Occipital lobe (tissue), 1 donor: ENCODE measurements at regions not wholly inside any gene's neighbourhood (a gene's known extent, or its start where the extent isn't known, plus 50 kb on each side); places are given as distances from the start of the nearest gene placed in this dataset.
"Not testable (repeated sequence)": the region's sequence is repeated elsewhere in the genome, so short reads cannot be mapped to it uniquely, and the experiment has no call there.

Source experiments
- DNase-seq: peaks from one replicate; lab custom pipeline; 2025; lab: John Stamatoyannopoulos, UW

DNA sequence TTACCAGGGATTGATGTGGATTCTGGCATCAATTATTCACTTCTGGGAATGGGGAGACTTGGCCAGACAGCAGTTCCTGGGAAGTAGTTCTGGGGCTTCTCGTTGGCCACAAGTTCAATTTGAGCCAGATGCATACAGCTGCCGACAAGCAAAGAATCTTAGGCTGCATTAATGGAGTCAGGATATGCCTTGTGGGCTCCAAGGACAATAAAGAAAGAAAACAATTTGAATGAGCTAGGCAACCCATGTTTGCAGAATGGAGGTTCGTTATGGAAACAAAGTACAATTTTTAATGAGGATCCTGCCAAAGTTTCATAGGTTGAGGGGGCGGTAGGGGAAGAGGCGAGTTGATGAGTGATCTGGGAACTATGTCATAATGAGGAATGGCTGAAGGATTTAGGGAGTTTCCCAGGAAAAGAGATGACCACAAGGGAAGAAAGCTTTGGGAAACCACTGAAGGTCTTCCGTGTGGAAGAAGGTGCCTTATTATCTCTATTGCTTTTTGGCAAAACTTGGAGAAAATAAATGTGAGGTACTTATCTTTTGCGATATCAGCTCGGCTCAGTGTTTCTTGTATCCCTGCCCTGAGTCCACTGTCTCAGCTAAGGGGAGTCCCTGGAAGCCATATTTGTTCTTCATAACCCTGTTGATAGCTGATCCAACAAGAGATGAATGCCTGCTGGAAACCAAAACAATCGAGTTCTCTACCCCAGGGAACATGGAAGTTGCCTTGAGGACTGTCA is 181.0 kb upstream of the ZNF217 start:
- DNase-seq: no peak

DNA sequence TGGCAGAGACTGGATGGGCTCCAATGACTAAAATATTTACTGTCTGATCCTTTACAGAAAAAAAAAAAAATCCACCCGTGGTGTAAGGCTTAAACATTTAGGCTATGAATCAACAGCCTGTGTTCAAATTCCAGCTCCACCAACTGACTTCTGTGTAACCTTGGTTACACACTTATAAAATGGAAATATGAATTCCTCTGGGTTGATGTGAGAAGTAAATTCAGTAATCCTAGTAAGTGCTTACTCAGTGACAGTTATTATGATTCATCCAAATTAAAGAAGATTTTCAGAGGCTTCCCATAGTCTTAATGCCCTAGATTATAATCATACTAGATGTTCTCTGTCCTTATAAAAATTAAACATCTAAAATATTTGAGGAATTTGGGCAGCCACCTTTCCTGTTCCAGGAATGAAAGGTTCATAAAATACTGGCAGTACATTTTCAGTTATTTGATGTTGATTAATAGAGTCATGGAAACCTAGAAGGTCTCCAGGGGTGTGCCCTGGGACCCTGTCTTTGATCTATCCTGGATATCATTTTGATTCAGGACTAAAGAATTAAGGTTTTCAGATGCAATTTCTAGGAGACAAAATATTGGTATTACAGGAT is 180.3 kb upstream of the ZNF217 start:
- no peak for DNase-seq

DNA sequence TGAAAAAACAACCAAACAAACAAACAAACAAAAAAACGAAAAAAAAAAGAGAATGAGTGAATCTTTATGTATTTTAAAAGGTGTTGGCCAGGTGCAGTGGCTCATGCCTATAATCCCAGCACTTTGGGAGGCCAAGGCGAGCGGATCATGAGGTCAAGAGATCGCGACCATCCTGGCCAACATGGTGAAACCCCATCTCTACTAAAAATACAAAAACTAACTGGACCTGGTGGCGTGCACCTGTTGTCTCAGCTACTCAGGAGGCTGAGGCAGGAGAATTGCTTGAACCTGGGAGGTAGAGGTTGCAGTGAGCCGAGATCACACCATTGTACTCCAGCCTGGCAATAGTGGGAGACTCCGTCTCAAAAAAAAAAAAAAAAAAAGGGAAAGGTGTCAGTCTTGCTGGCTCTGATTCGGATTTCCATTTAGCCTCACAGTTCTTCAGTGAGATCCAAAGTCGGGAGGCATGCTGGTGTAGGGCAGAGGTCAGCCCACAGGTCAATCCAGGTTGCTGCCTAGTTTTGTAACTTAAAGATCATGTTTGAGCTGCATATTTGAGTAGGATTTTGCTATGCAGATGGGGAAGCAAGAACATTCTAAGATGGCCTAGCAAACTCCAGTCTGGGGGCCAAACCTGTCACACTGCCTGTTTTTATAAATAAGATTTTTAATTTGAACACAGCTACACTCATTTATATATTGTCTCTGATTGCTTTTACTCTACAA is 179.6 kb upstream of the ZNF217 start:
- not testable (repeated sequence) for DNase-seq

DNA sequence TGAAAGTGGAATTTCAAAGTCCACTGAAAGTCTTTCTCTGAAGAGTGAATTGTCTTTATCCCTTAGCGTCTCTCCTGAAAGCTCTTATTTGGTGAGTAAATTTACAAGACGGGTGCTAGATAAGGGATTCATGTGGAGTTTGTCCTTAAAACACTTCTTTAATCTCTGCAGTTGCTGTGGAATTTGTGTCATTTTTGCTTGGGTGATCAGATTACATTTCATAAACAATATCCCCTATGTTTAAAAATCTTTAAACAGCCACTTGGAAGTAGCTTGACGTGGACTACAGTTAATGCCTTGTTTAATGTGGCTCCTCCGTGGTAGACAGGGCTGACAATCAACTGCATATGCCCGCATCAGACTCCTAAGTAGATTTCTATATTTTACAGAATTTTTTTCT is 175.4 kb upstream of the ZNF217 start:
- DNase-seq: no peak

DNA sequence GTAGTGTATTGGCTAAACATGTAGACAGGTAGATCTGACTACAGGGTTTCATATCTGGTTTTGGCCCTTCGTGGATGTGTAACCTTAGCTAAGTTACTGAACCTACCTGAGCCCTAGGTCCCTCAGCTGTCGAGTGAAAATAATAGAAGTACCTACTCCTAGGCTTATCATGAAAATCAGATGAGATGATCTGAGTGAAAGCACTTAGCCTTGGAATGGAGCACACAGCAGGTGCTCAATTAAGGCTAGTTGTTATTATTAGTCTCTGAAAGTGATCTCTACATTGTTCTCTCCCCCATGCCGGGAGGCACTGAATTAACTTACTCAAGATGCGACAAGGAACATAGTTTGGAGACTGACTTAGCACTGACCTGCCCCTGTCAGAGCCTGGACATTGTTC is 174.7 kb upstream of the ZNF217 start:
- DNase-seq: no peak

DNA sequence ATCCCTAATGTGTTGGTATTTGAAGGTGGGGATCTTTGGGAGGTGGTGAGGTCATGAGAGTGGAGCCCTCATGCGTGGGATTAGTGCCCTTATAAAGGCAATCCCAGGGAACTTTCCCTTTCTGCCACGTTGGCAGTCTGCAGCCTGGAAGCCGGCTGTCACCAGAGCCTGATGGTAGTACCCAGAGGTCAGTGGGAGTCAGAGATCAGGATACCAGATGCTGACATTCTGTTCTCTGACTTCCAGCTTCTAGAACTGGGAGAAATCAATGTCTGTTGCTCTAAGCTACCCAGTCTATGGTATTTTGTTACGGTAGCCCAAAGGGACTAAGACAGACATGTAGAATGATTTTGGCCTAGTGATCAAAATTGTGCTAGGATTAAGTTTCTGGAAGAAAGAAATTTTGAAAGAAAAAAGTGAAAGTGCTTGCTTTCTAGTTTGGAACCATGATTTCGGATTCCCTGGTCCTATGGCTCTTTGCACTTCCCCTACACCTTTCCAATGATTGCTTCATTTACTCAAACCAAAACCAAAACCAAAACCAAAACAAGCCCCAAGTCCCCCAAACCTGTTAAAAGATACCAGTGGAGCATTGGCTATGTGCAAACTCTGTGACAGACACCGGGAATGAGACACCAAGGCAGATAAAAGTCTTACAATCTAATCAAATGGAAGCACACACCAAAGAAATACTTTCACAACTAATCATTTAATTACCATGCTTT is 173.7 kb upstream of the ZNF217 start:
- DNase-seq: no peak

DNA sequence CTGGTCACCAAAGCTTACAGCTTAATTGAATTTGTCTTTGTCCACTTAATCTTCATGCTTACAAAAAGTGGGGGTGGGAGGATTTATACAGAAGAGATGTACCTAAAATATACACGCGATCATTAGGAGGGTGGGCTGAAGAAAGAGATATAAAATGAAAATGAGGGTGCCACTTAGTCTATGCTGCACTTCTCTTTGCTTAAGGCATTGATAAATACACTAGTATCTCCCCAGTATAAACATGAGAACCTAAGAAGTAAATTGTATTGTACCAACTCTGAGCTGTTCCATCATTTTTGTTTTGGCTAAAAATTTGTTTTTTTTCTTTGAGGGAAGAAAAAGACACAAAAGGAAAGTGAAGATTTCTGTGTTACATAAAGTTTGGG is 170.8 kb upstream of the ZNF217 start:
- no peak for DNase-seq

DNA sequence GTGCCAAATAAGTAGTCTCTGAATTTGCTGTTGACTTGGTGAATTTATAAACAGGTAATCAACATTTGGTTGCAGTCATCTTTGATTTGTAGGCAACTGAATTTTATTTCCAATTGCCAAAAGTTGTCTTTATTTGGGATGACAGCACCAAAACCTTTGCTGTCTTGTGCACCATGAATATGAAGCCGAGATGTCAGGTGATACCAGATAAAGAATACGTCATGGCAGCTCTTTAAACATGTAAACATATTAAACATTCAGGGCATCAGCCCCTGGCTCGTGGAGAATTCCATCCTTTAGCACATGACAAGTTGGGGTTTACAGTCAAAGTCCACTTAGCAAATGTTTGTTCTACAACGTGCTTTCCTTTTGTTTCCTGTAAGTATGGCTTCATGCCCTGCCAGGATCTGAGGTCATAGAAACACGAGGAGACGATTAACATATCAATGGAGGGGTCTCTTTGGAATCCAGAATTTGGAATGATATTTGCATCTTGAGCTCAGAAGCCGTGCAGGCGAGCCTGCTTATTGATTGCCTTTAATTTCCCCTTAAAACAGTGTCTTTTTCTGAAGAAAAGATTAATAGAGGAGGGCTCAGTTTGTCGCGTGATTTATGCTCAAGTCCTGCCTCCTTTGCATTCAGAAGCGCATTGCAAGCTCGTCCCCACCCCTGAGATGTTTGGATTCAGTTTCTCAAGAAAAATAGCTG is 170.2 kb upstream of the ZNF217 start:
- DNase-seq: no peak

DNA sequence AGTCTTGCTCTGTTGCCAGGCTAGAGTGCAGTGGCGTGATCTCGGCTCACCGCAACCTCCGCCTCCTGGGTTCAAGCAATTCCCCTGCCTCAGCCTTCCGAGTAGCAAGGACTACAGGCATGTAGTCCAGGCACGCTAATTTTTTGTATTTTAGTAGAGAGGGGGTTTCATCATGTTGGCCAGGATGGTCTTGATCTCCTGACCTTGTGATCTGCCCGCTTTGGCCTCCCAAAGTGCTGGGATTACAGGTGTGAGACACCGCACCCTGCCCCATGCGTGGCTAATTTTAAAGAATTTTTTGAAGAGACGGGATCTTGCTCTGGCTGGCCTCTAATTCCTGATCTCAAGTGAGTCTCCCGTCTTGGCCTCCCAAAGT is 168.8 kb upstream of the ZNF217 start:
- DNase-seq: not testable (repeated sequence)

DNA sequence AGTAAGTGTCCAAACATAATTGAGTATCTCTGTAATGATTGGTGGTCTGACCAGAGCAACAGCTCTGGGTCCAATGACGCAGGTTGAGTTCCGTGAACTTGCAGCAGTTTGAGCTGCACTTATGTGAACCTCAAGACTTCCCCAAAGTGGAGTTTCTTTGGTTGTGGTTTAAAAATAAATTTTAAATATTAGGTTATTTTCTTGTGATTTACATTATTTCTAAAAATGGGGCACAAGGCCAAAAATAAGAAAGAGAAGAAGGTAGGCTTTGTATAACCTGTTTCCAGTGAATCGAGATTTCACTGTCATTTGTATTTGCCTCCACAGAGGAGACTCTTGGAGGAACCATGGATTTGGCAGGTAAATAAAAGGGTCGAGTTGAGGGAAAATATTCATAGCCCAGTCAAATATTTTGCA is 166.4 kb upstream of the ZNF217 start:
- DNase-seq: no peak

DNA sequence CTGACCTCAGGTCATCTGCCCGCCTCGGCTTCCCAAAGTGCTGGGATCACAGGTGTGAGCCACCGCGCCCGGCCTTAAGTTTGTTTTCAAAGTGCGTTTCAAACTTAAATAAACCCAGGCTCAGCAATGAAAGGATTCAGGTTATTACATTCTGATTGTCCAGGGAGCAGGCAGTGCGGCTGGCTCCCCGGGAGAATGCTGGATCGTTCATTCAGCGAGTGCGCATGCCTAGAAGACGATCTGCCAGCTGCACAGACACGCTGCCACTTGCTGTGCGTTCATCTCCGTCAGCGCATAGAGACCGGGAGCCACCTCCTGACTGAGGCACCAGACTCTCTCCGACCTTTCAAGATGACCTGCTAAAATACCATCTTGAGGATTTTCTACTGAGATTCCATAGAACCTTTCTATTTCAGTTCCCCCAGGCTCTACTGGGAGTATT is 163.9 kb upstream of the ZNF217 start:
- DNase-seq: no peak

DNA sequence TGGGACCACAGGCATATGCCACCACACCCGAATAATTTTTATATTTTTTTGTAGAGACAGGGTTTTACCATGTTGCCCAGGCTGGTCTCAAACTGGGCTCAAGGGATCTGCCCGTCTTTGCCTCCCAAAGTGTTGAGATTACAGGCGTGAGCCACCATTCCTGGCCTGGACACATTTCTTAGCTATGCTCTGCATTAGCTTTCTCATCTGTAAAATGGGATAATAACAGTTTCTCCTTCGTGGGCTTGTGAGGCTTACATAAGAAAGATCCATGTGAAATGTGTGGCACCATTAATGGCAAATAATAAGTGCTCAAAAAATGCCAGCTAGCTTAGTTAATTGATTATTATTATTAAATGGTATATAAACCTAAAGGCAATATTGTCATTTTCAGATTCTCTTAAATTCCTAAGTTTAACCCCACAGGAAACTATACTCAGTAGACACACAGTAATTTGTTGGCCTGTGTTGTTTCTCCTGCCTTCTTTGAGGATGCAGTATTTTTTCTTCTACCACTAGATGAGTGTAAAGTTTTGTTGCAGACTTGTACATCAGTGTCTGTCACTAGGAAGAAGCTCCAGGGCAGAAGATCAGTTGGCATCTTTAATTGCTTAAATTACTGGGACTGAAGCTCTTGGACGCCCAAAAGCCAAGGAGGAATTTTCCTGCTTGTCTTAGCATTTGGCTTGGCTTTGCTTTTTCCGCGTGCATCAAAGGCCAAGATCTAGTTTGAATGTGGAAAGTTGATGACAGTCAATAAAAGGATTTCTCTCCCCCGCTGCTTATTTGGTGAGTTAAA is 162.3 kb upstream of the ZNF217 start:
- DNase-seq: no peak

DNA sequence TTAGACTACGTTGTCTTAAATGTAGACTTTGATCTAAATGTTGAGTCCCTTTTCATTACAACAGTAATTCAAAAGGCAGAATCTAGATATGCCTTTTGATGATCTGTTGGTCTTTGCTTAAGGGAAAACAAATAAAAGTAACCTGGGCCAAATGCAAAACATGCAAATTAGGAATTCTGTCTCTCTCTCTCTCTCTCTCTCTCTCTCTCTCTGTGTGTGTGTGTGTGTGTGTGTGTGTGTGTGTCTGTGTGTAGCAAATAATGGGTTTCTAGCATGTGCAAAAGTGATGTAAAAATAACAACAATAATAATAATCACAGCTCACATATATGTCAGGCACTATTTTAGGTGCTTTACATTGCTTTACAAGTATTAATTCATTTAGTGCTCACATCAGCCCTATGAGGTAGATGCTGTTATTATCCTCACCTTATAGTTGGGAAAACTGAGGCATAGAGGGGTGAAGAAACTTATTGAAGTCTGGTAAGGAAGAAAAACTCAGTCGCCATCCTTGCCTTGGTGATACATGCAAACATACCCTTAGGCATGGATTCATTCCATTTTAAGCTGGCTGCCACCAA is 160.3 kb upstream of the ZNF217 start:
- no peak for DNase-seq

DNA sequence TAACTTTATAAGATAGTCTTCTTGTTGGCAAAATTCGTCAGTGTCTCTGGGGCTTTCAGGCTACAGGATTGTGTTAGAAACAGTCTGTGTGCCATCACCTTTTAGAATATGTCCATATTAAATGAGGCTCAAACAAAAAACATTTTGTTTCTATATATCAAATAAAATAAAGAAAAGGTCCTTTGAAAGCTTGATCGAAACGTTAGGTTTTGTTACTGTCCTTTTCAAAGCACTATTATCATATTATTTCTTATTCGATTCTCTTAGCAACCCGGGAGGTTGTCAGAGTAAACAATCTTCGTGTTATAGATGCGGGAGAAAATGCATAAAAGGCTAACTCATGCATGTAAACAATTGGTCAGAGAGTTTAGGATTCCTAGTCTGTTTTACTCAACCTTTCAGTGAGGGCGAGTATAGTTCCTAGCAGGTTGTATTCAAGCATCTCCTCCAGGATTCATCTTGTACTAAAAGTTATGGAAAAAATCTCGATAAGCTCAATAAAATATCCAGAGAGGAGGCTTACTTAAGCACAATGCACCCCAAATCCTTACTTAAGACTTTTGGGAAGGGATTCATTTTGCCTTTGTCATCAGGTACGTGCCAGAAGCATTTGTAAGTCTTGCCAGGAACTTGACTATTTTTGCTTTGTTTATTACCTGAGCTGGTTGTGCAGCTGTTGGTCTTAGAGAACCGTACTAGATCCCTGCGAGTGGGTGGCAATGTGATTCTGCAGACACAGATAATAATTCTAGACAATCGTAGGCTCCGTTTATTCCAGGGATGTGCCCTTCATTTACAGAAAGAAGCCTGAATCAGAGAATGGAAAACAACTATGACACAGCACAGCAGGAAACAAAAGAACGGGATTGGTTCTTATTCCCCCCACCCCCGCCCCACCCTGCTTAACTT is 159.6 kb upstream of the ZNF217 start:
- DNase-seq: no peak

DNA sequence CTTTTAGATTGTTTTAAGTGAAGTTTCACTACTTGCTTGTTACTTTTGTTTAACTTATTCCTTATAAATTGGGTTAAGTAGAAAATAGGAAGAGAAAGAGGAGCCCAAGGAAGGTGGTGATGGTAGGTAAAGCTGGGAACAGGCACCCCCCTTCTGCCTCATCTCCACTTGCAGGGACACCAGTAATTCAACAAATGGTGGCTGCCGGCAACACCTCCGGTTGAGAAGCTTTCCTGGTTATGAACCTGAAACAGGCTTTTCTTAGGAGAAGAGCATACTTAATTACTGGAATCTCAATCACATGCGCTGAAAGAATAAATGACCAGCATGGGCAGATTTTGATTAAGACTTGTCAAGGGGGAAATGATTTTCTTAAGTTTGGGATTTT is 158.9 kb upstream of the ZNF217 start:
- DNase-seq: no peak

DNA sequence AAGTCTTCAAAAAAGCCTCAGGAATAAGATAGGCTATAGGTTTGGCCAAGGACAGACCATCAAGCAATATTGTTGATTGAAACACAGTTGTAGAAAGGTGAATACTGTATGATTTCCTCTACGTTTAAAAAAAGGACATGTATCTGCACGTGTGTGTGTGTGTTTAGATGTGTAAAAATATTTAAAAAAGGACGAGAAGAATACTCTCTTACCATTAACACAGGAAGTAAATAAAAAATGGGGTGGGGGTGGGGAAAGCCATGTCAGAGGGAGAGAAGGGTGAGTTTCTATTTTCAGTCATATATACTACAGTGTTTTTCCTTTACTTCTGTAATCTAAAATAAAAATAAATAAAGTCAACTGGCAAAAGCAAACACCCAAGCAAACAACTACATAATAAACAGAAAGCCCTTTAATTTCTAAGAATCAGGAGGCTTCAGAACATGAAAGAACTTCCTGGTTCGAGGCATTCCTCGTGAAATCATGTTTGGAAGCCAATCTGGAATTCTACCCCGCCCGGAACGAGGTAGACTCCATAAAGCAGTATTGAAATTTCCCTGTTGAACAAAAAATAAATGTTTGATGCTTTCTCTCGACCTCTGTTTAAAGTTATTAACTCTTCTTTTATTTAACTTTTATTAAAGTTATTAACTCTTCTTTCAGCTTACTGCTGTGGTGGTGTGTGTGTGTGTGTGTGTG is 158.1 kb upstream of the ZNF217 start:
- DNase-seq: no peak

DNA sequence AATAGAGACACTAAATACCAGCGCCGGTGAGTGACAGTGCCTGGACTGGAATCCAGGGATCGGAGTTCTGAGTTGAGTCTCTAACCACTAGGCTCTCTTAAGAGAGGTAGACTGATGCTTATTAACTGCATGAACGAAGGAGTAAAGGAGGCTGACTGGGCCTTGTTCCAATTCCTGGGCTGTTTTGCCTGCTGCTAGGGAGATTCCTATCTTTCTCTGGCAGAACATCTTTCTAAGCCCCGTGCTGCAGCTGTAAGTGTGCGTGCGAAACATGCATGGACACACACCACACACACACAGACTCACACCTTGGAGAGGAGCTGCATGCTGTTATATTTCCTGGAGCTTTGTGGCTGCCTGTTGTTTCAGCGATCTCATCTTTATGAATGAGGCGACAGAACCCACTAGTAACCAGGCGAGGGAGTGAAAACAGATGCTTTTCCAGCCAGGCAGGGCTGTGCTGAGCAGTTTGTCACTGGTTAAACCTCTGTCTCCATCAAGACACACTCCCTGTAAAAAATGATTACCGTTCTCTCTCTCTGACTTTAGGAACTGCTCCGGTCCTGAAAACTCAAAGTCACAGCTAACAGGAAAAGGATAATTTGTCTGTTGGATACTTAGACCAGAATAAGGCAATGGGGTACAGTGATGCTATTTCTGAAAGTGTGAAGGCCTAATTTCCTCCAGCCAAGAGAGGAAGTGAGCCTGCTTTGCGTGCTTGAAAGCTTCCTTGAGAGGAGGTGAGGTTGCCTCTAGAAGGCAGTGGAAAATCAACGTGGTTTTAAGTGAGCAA is 157.4 kb upstream of the ZNF217 start:
- peak; percentile 36 for DNase-seq

DNA sequence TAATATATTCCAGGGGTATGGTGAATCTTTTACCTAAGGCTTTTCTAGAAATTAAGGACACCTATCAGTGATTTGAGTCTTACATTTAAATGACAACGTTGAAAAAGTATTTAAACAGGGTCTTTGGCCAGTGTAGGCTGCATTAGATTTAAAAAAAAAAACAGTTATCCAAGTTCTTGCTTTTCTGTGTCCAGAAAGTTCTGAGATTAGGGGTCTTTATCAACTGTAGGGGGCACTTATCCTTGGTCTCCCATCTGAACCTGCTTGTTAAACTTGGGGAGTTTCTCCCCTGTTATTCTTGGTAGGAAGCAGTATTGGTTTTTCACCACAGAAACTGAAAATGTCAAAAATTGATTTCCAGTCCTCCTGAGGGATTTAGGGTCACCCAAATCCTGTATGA is 155.9 kb upstream of the ZNF217 start:
- DNase-seq: no peak
